ENCODE measurements at regions not wholly inside any gene's neighbourhood (a gene's known extent, or its start where the extent isn't known, plus 50 kb on each side); places are given as distances from the start of the nearest gene placed in this dataset.
"Not testable (repeated sequence)": the region's sequence is repeated elsewhere in the genome, so short reads cannot be mapped to it uniquely, and the experiment has no call there.

DNA sequence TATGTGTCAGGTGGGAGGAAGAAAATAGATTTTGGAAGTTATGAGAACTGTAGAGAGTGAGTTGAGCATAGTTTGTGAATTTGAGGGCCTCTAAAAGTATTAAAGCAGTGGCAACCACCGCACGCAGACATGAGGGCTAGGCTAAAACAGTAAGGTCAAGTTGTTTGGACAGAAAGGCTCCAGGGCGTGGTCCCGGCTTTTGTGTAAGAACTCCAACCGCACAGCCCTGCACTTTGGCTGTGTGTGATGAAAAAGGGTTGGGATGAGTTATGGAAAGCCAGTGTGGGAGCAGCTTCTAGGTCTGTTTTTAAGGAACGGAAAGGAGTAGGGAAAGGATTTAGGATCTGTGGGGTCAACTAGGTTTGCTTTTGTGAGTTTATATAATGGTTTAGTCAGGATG lies 50.5 kb upstream of the SERPINE2 start:
- H3K4me3 Mint-ChIP-seq; H3K4me1 ChIP-seq (ENCODE audit: insufficient read depth, low read length); H3K27ac ChIP-seq (ENCODE audit: low read depth, low read length); H3K27me3 ChIP-seq (ENCODE audit: insufficient read depth, low read length); H3K4me1 Mint-ChIP-seq; H3K36me3 Mint-ChIP-seq; POLR2A ChIA-PET (ENCODE audit: partially characterized antibody); DNase-seq; intact Hi-C loops (cut with micrococcal nuclease); H3K9me3 Mint-ChIP-seq; H3K9me3 ChIP-seq (ENCODE audit: control insufficient read depth in 1 of 2, low read length in 2 of 2); H3K36me3 ChIP-seq (ENCODE audit: insufficient read depth, low read length); H3K4me3 ChIP-seq (ENCODE audit: low read length in 2 of 2); CTCF ChIA-PET (ENCODE audit: partially characterized antibody); H3K27ac Mint-ChIP-seq; H3K27me3 Mint-ChIP-seq: not testable (repeated sequence)

Measured in CD4-positive, alpha-beta memory T cell (primary cell).